GM12878 (cell line): ENCODE measurements at regions not wholly inside any gene's neighbourhood (a gene's known extent, or its start where the extent isn't known, plus 50 kb on each side); places are given as distances from the start of the nearest gene placed in this dataset.

Source experiments
- ATAC-seq: fragments of 200-7000 bp; cut with Tn5 transposase; 3 replicates; pipeline ENCODE4 v1.9.1; 2020; ENCODE audit warnings: mild to moderate bottlenecking, moderate library complexity
- BruUV-seq: library from RNA; stranded (reverse); fragments of 400-500 nt; replicated peaks from 2 replicates; lab custom pipeline; 2021; lab: Mats Ljungman, UMichigan
- CTCF ChIA-PET: fragments of 300-600 bp; sonication (Branson Sonifier 250); formaldehyde crosslinking; extraction: SDS; loops from one replicate; lab custom pipeline; 2021; ENCODE audit warnings: inconsistent platforms; lab: Yijun Ruan, JAX
- POLR2A ChIA-PET: fragments of 350-600 bp; formaldehyde crosslinking; extraction: SDS; loops from one replicate; lab custom pipeline; 2021; ENCODE audit warnings: inconsistent platforms; lab: Charles Lee
- RAD21 ChIA-PET: fragments of 300-600 bp; sonication (Branson Sonifier 250); formaldehyde crosslinking; loops from one replicate; lab custom pipeline; 2023; ENCODE audit warnings: antibody characterized with exemption; ENCODE audit not compliant: unreplicated experiment; lab: Charles Lee
- SMC1A ChIA-PET: fragments of 300-600 bp; sonication (Branson Sonifier 250); formaldehyde crosslinking; loops from one replicate; lab custom pipeline; 2023; ENCODE audit not compliant: unreplicated experiment, uncharacterized antibody; lab: Charles Lee
- DNase-seq: peaks from one replicate; pipeline ENCODE4 v3.0.0-alpha.2; 2011; ENCODE audit warnings: low read depth, low spot score
- FAIRE-seq: peaks from 3 replicates; lab custom pipeline; 2011; peaks lifted over from hg19 to GRCh38; lab: Jason Lieb, UNC
- H2AFZ ChIP-seq: 2 replicates; pipeline ENCODE4 v1.6.0; 2011; ENCODE audit warnings: low read depth, low read length, control low read depth; ENCODE audit not compliant: control insufficient read depth
- H3K27ac ChIP-seq: 2 replicates; pipeline ENCODE4 v1.5.1; 2011; ENCODE audit warnings: control low read depth; ENCODE audit not compliant: control insufficient read depth, insufficient read depth
- H3K27me3 ChIP-seq, 2 experiments: replicated peaks in 1 of 2; 2 replicates each; pipeline versions ENCODE4 v1.6.0 to v1.6.1; 2011; ENCODE audit warnings: low read length in 1 of 2; ENCODE audit not compliant: control insufficient read depth in 2 of 2, insufficient read depth in 2 of 2
- H3K36me3 ChIP-seq, 2 experiments: 2 replicates each; pipeline ENCODE4 v1.5.1; 2011; ENCODE audit warnings: low read length in 1 of 2; ENCODE audit not compliant: control insufficient read depth in 2 of 2, insufficient read depth in 2 of 2
- H3K4me1 ChIP-seq: 2 replicates; pipeline ENCODE4 v1.6.1; 2011; ENCODE audit warnings: mild to moderate bottlenecking, low read length, moderate library complexity, mixed read lengths; ENCODE audit not compliant: control insufficient read depth, insufficient read depth
- H3K4me2 ChIP-seq: 2 replicates; pipeline ENCODE4 v1.6.0; 2011; ENCODE audit warnings: control low read depth; ENCODE audit not compliant: control insufficient read depth, insufficient read depth
- H3K4me3 ChIP-seq: fragments of 200-600 bp; sonication (generic); 2 replicates; pipeline ENCODE4 v1.5.1; 2016
- H3K79me2 ChIP-seq: 2 replicates; pipeline ENCODE4 v1.6.0; 2011; ENCODE audit warnings: low read length; ENCODE audit not compliant: control insufficient read depth, insufficient read depth
- H3K9ac ChIP-seq: 2 replicates; pipeline ENCODE4 v1.8.0; 2011; ENCODE audit warnings: low read length, control low read depth, mixed read lengths; ENCODE audit not compliant: control insufficient read depth, insufficient read depth
- H3K9me3 ChIP-seq: replicated peaks from 3 replicates; pipeline ENCODE4 v1.5.1; 2011; ENCODE audit warnings: mild to moderate bottlenecking, low read length; ENCODE audit not compliant: control insufficient read depth, insufficient read depth
- H4K20me1 ChIP-seq: 2 replicates; pipeline ENCODE4 v1.6.0; 2011; ENCODE audit not compliant: control insufficient read depth, insufficient read depth
- BCLAF1 ChIP-seq: fragments of 450-650 bp; IDR thresholded peaks from 2 replicates; pipeline ENCODE4 v1.6.1; 2017; ENCODE audit warnings: antibody characterized with exemption, mild to moderate bottlenecking, moderate library complexity
- CREM ChIP-seq: IDR thresholded peaks from 2 replicates; pipeline ENCODE4 v1.6.1; 2014; ENCODE audit warnings: antibody characterized with exemption, low read depth
- E4F1 ChIP-seq: fragments of 450-650 bp; IDR thresholded peaks from 2 replicates; pipeline ENCODE4 v1.6.1; 2018; ENCODE audit warnings: borderline replicate concordance, mild to moderate bottlenecking; ENCODE audit not compliant: partially characterized antibody
- EED ChIP-seq: sonication (generic); IDR thresholded peaks from 2 replicates; pipeline ENCODE4 v1.6.1; 2016; ENCODE audit warnings: antibody characterized with exemption, low read depth
- HCFC1 ChIP-seq: fragments of 150-350 bp; IDR thresholded peaks from 2 replicates; pipeline ENCODE4 v1.6.1; 2014; ENCODE audit warnings: low read length
- IKZF1 ChIP-seq: fragments of 450-650 bp; conservative IDR thresholded peaks from 2 replicates; pipeline ENCODE4 v1.6.1; 2017; ENCODE audit warnings: antibody characterized with exemption, mild to moderate bottlenecking
- NFXL1 ChIP-seq: fragments of 450-650 bp; IDR thresholded peaks from 2 replicates; pipeline ENCODE4 v1.6.1; 2017; ENCODE audit warnings: antibody characterized with exemption, mild to moderate bottlenecking, borderline replicate concordance
- PRDM15 ChIP-seq: fragments of 450-650 bp; formaldehyde crosslinking; IDR thresholded peaks from 2 replicates; pipeline ENCODE4 v1.4.0; 2020; ENCODE audit warnings: mild to moderate bottlenecking, moderate library complexity
- WRNIP1 ChIP-seq: IDR thresholded peaks from 2 replicates; pipeline ENCODE4 v1.6.1; 2011; ENCODE audit warnings: low read depth, low read length, improper control_type of control experiment, borderline replicate concordance
- WGBS: methylation state at CpG from one replicate; pipeline ENCODE4 v1.1.6; 2016; ENCODE audit warnings: low lambda C conversion rate; ENCODE audit not compliant: insufficient replicate concordance, insufficient coverage; ENCODE audit errors: missing lambda C conversion rate; 5-methylcytosine and 5-hydroxymethylcytosine counted together
- in situ Hi-C: fragments of 300-500 bp; cut with MboI; formaldehyde crosslinking; loops from 9 replicates; pipeline ENCODE4 v1.14.3; 2018; ENCODE audit warnings: mixed read lengths
- intact Hi-C: fragments of 100-400 bp; cut with micrococcal nuclease; formaldehyde crosslinking; loops from one replicate; pipeline ENCODE4 v1.14.2; 2022; ENCODE audit not compliant: unreplicated experiment

- POLR2A ChIA-PET, result no interaction called here
- no peaks in the 10 kb centered on the region for H3K36me3 ChIP-seq
- BruUV-seq, result no TSS peak
- H3K4me2 ChIP-seq, result no peak overlapping the region
- RAD21 ChIA-PET, result no interaction called here
- no peaks in the 10 kb centered on the region for H4K20me1 ChIP-seq
- no peak overlapping the region for H3K4me3 ChIP-seq
- CTCF ChIA-PET, result no interaction called here
- intact Hi-C loops, result no loop called here
- ATAC-seq (no peak), DNase-seq (no peak), FAIRE-seq (no peak)
- WGBS, result 32% methylated on average over 7 of the region's 7 CpGs
- no peaks in the 10 kb centered on the region for H3K79me2 ChIP-seq
- H3K27me3 ChIP-seq, result peaks cover 0 to 3% of the 10 kb centered on the region in 2 experiments; a peak in 2 of 4 replicates
- in situ Hi-C loops, result no loop called here
- H2AFZ ChIP-seq, result no peak overlapping the region
- TF ChIP-seq BCLAF1 (no peak), EED (no peak), WRNIP1 (no peak)
- TF ChIP-seq, all 136 proteins: peak for 0
- Histone ChIP-seq H3K4me1 (no peaks in the 10 kb centered on the region), H3K9me3 (no peaks in the 10 kb centered on the region), H3K9ac (no peak overlapping the region), H3K27ac (no peak overlapping the region)
- SMC1A ChIA-PET, result no interaction called here
These were observed 59.3 kb upstream of the BCO1 start for GRCh38 chr16:81179219-81179618.

GRCh38 chr16:81175325-81175891 is 63.1 kb upstream of the BCO1 start:
- RAD21 ChIA-PET, result no interaction called here
- Histone ChIP-seq H3K4me3 (no peak overlapping the region), H3K27ac (no peak overlapping the region), H4K20me1 (no peaks in the 10 kb centered on the region), H3K9me3 (no peaks in the 10 kb centered on the region), H3K27me3 (peaks cover 0 to 3% of the 10 kb centered on the region in 2 experiments; a peak in 2 of 4 replicates), H3K4me1 (no peaks in the 10 kb centered on the region), H3K9ac (no peak overlapping the region), H3K79me2 (no peaks in the 10 kb centered on the region), H2AFZ (no peak overlapping the region), H3K36me3 (no peaks in the 10 kb centered on the region), H3K4me2 (no peak overlapping the region)
- in situ Hi-C loops, result no loop called here
- intact Hi-C loops, result no loop called here
- ATAC-seq (no peak), DNase-seq (no peak), FAIRE-seq (no peak)
- POLR2A ChIA-PET, result no interaction called here
- CTCF ChIA-PET, result no interaction called here
- no TSS peak for BruUV-seq
- SMC1A ChIA-PET, result no interaction called here
- WGBS, result 24% methylated on average over 7 of the region's 7 CpGs
- no peak for TF ChIP-seq CREM
- TF ChIP-seq NFXL1, result no peak
- no peak for TF ChIP-seq HCFC1
- no peak for TF ChIP-seq IKZF1
- TF ChIP-seq E4F1, result no peak
- TF ChIP-seq PRDM15 (CRISPR knock-in tag), result no peak
